ENCODE measurements at regions not wholly inside any gene's neighbourhood (a gene's known extent, or its start where the extent isn't known, plus 50 kb on each side); places are given as distances from the start of the nearest gene placed in this dataset.

DNA sequence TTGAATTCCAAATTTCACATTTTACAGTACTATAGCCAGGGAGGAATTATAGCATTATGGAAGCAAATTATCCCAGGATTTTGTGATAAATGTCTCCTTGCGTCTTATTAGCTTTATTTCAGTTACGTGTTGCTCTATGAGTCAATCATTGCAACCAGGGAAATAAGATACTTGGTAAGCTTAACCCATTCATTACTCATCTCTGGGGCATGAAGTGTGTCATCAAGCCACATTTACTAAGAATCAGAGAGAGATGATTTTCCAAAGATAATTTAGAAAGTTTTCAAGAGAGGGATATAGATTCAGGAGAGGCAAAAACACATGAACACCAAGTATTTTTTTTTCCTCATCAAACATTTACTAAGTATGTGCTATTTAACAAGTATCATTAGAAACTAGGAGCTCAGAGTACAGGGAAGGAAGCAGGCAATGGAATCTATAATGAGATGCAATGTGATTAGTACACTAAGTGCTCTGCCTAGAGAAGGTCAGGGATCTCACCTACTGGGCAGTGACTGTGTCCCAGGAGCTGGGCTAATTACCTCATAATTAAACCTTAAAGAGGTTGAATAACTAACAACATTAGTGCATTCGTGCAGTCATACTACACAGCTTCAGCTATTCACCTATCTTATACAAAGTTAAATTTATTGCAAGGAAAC, 217.8 kb upstream of the NXPH2 start:
- TF ChIP-seq, protein P1, sequence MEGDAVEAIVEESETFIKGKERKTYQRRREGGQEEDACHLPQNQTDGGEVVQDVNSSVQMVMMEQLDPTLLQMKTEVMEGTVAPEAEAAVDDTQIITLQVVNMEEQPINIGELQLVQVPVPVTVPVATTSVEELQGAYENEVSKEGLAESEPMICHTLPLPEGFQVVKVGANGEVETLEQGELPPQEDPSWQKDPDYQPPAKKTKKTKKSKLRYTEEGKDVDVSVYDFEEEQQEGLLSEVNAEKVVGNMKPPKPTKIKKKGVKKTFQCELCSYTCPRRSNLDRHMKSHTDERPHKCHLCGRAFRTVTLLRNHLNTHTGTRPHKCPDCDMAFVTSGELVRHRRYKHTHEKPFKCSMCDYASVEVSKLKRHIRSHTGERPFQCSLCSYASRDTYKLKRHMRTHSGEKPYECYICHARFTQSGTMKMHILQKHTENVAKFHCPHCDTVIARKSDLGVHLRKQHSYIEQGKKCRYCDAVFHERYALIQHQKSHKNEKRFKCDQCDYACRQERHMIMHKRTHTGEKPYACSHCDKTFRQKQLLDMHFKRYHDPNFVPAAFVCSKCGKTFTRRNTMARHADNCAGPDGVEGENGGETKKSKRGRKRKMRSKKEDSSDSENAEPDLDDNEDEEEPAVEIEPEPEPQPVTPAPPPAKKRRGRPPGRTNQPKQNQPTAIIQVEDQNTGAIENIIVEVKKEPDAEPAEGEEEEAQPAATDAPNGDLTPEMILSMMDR (IDR thresholded peaks at IDR 0.05), result no peak
- Histone ChIP-seq H3K27ac (no peak overlapping the region), H3K4me1 (no peaks in the 10 kb centered on the region), H3K36me3 (no peaks in the 10 kb centered on the region), H3K27me3 (no peaks in the 10 kb centered on the region), H3K4me3 (no peak overlapping the region), H3K9me3 (no peaks in the 10 kb centered on the region)
- no peak for DNase-seq
- ATAC-seq, result no peak
- intact Hi-C loops (cut with DNase I), result no loop called here

DNA sequence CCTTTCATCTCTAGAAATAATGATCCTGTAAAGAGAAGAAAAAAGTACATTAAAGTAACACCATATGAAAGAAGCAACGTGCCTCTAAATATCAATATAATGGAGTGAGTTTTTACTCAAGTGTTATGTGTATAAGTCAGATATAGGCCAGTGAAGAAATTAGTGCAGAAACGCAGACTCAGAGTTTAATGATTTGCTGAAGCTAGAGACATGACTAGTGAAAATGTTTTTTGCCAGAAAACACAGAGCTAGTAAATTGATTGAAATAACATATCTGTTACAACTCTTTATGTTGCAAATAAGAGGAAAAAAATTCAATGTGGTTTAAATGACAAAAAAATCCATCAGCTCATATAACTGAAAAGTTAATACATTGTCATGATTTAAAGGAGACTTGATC, 217.2 kb upstream of the NXPH2 start:
- no peaks in the 10 kb centered on the region for H3K4me1 ChIP-seq
- no peak overlapping the region for H3K4me3 ChIP-seq
- intact Hi-C loops (cut with DNase I), result no loop called here
- no peak overlapping the region for H3K27ac ChIP-seq
- ATAC-seq, result no peak
- TF ChIP-seq, protein P1 (IDR thresholded peaks at IDR 0.05), result no peak
- H3K36me3 ChIP-seq, result no peaks in the 10 kb centered on the region
- H3K27me3 ChIP-seq, result no peaks in the 10 kb centered on the region
- no peak for DNase-seq
- H3K9me3 ChIP-seq, result peaks cover 0 to 4% of the 10 kb centered on the region in 2 donors

DNA sequence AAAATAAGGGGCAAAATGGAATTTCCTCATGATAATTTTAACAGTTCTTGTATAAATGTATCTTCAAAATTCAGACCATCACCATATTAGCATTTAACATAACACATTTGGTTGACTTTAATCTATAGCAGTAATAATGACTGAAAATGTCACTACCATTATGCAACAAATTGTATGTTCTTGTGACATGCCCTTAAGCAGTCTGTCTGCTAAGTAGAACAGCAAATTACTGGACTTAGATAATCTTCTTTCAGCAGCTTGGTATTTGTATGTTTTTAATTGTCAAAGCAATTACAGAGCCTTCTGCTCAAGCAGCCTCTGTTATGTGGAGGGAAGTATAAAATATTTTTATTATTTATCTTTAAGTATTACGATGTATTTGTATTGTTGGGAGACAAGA, 214.3 kb upstream of the NXPH2 start:
- DNase-seq, result no peak
- no peak for ATAC-seq
- H3K36me3 ChIP-seq, result no peaks in the 10 kb centered on the region
- no peak overlapping the region for H3K27ac ChIP-seq
- no peaks in the 10 kb centered on the region for H3K27me3 ChIP-seq
- H3K4me1 ChIP-seq, result no peaks in the 10 kb centered on the region
- no peak overlapping the region for H3K4me3 ChIP-seq
- peaks cover 0 to 8% of the 10 kb centered on the region in 2 donors for H3K9me3 ChIP-seq
- intact Hi-C loops (cut with DNase I), result no loop called here
- TF ChIP-seq, protein P1 (IDR thresholded peaks at IDR 0.05), result no peak

DNA sequence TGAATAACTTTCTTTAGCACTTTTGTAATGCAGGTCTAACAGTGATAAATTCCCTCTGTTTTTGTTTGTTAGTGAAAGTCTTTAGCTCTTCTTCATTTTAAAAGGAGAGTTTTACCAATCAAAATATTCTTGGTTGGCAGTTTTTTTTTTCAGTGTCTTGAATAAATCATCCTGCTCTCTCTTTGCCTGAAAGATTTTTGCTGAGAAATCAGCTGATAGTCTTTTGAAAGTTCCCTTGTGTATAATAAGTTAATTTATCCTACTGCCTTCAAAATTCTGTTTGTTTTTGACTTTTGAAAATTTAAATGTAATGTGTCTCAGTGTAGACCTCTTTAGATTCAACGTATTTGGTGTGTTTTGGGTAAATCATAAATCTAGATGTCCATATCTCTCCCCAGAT, 205.7 kb upstream of the NXPH2 start:
- Histone ChIP-seq H3K36me3 (no peaks in the 10 kb centered on the region), H3K4me3 (no peak overlapping the region), H3K27me3 (no peaks in the 10 kb centered on the region), H3K27ac (no peak overlapping the region), H3K9me3 (peaks cover 0 to 41% of the 10 kb centered on the region in 2 donors), H3K4me1 (no peaks in the 10 kb centered on the region)
- TF ChIP-seq, protein P1 (IDR thresholded peaks at IDR 0.05), result no peak
- ATAC-seq, result no peak
- intact Hi-C loops (cut with DNase I), result no loop called here
- no peak for DNase-seq

DNA sequence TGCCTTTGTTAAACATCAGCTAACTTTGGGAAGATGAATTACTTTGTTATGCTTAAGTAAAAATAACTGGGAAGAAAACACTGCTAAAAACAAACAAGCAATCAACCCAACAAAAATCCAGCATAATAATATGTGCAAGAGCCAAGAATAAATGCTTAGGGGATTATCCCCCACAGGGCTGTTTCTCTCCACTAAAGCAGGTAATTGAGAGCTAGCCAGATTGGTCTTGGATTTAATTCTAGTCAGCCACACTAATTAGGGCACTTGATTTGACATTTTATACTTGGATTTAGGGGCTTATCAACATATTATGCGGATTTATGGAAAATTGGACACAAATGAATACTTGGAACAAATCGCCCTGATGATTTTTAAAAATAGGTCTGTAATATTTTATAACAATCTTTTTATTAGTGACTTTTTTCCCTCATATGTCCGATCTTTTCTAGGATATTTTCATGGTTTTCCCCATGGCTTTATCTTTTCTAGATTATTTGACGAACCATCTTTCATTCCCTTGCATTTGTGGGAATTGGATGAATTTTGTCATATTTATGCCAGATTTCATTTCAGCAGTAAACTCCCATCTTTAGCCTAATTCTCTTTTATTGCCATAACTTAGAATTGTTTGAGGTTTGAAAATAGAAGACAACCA, 199.1 kb upstream of the NXPH2 start:
- intact Hi-C loops (cut with DNase I), result no loop called here
- ATAC-seq (no peak), DNase-seq (no peak)
- no peaks in the 10 kb centered on the region for H3K36me3 ChIP-seq
- no peaks in the 10 kb centered on the region for H3K27me3 ChIP-seq
- TF ChIP-seq, protein P1 (IDR thresholded peaks at IDR 0.05), result no peak
- H3K4me1 ChIP-seq, result no peaks in the 10 kb centered on the region
- no peak overlapping the region for H3K27ac ChIP-seq
- H3K4me3 ChIP-seq, result no peak overlapping the region
- H3K9me3 ChIP-seq, result peaks cover 0 to 11% of the 10 kb centered on the region in 2 donors
